GM23338 (cell line): ENCODE measurements at regions not wholly inside any gene's neighbourhood (a gene's known extent, or its start where the extent isn't known, plus 50 kb on each side); places are given as distances from the start of the nearest gene placed in this dataset.

Experiments used
- ATAC-seq: fragments of 200-7000 bp; cut with Tn5 transposase; 3 replicates; pipeline ENCODE4 v1.9.1; 2020
- DNase-seq: peaks from one replicate; pipeline ENCODE4 v3.0.0-alpha.2; 2015; ENCODE audit warnings: low spot score
- H2AFZ ChIP-seq: fragments of 200-600 bp; sonication (generic); 2 replicates; pipeline ENCODE4 v1.8.0; 2016; ENCODE audit warnings: antibody characterized with exemption, mild to moderate bottlenecking, moderate library complexity
- H3F3A ChIP-seq: fragments of 200-600 bp; sonication (generic); replicated peaks from 2 replicates; pipeline ENCODE4 v1.8.0; 2017; ENCODE audit warnings: antibody characterized with exemption, mixed run types, low read depth
- H3K27ac ChIP-seq: fragments of 200-600 bp; sonication (generic); 2 replicates; pipeline ENCODE4 v1.6.1; 2016; ENCODE audit warnings: low read depth
- H3K27me3 ChIP-seq: fragments of 200-600 bp; sonication (generic); 2 replicates; pipeline ENCODE4 v1.8.0; 2016; ENCODE audit warnings: mild to moderate bottlenecking, mixed run types, moderate library complexity; ENCODE audit not compliant: insufficient read depth
- H3K36me3 ChIP-seq: fragments of 200-600 bp; sonication (generic); 2 replicates; pipeline ENCODE4 v1.8.0; 2016; ENCODE audit warnings: mild to moderate bottlenecking; ENCODE audit not compliant: insufficient read depth
- H3K4me1 ChIP-seq: fragments of 200-600 bp; sonication (generic); 2 replicates; pipeline ENCODE4 v1.8.0; 2016; ENCODE audit warnings: mild to moderate bottlenecking, moderate library complexity; ENCODE audit not compliant: insufficient read depth
- H3K4me2 ChIP-seq: fragments of 200-600 bp; sonication (generic); 2 replicates; pipeline ENCODE4 v1.7.1; 2017; ENCODE audit warnings: mixed run types
- H3K4me3 ChIP-seq: fragments of 200-600 bp; sonication (generic); 2 replicates; pipeline ENCODE4 v1.6.1; 2016; ENCODE audit warnings: mixed run types
- H3K79me2 ChIP-seq: fragments of 200-600 bp; sonication (generic); replicated peaks from 2 replicates; pipeline ENCODE4 v1.8.0; 2017; ENCODE audit warnings: mild to moderate bottlenecking; ENCODE audit not compliant: insufficient read depth
- H3K9me2 ChIP-seq: fragments of 200-600 bp; sonication (generic); 2 replicates; pipeline ENCODE4 v1.8.0; 2017; ENCODE audit not compliant: insufficient read depth
- H4K20me1 ChIP-seq: fragments of 200-600 bp; sonication (generic); replicated peaks from 2 replicates; pipeline ENCODE4 v1.8.0; 2017; ENCODE audit warnings: mild to moderate bottlenecking; ENCODE audit not compliant: insufficient read depth
- H3K27ac Mint-ChIP-seq: 2 replicates; pipeline ENCODE4 v1.8.0; 2020; ENCODE audit warnings: inconsistent platforms, mild to moderate bottlenecking, moderate library complexity, mixed read lengths
- H3K27me3 Mint-ChIP-seq: 3 replicates; pipeline ENCODE4 v1.8.0; 2022; ENCODE audit warnings: low read depth, mild to moderate bottlenecking, moderate library complexity, mixed read lengths, inconsistent platforms; ENCODE audit not compliant: insufficient read depth, poor library complexity
- H3K36me3 Mint-ChIP-seq: 3 replicates; pipeline ENCODE4 v1.8.0; 2021; ENCODE audit warnings: low read depth, mild to moderate bottlenecking, inconsistent platforms, moderate library complexity, mixed read lengths
- H3K4me1 Mint-ChIP-seq: 3 replicates; pipeline ENCODE4 v1.8.0; 2020; ENCODE audit warnings: mild to moderate bottlenecking, inconsistent platforms, mixed read lengths
- H3K4me3 Mint-ChIP-seq: 3 replicates; pipeline ENCODE4 v1.8.0; 2021; ENCODE audit warnings: moderate library complexity, mild to moderate bottlenecking, inconsistent platforms, mixed read lengths
- H3K9me3 Mint-ChIP-seq: 3 replicates; pipeline ENCODE4 v1.8.0; 2020; ENCODE audit warnings: moderate library complexity, mild to moderate bottlenecking, inconsistent platforms, mixed read lengths
- CREB1 ChIP-seq: fragments of 250-450 bp; sonication (Bioruptor Pico); IDR thresholded peaks from 2 replicates; pipeline ENCODE4 v1.5.0; 2020; ENCODE audit warnings: low read depth, mild to moderate bottlenecking, moderate library complexity
- JUNB ChIP-seq: IDR thresholded peaks from one replicate; pipeline ENCODE4 v1.6.1; 2016; ENCODE audit warnings: antibody characterized with exemption; ENCODE audit not compliant: unreplicated experiment
- NANOG ChIP-seq: IDR thresholded peaks from 2 replicates; pipeline ENCODE4 v1.6.1; 2016; ENCODE audit warnings: antibody characterized with exemption, borderline replicate concordance
- TF ChIP-seq, protein P1 (sequence below): IDR thresholded peaks from one replicate; pipeline ENCODE4 v1.6.1; 2018; ENCODE audit warnings: antibody characterized with exemption; ENCODE audit not compliant: unreplicated experiment
- TF ChIP-seq, protein P2 (sequence below): fragments of 250-450 bp; sonication (Bioruptor Pico); IDR thresholded peaks from 2 replicates; pipeline ENCODE4 v1.5.0; 2020; ENCODE audit warnings: mild to moderate bottlenecking, moderate library complexity

DNA sequence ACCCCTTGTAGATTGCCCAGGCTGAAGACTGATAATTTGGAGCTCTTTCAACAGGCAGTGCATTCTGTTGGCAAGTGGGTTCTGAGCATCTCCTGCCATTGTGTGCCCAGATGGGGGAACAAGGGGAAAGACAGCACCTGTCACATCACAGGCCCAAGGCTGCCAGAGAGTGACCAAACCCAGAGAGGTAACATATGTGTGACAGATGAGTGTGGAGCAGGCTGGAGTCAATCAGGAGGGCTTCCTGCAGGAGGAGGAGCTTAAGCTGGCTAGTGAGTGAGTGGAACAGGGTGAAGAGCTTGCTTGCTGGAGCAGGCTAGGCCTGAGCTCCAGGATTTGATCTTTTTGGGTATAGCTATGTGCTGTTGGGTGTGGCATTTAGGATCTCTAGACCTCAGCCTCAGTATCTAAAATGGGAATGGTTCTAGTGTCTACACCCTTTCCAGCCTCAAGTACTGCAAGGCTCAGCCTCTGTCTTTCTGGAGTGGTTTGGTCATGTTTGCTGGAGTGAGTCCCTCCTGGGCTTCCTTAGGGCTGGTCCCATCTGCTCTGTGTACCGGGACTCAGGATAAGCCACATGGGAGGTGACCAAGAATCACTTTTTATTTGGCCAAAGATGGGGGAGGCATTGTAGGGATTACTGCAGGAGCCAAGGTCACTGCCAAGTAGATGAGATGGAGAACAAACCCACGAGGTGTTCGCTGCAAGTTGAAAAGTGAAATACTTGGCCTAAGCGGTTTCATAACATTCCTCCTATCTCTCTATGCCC lies 152.4 kb upstream of the TSHZ3 start (continued):
- TF ChIP-seq, protein P1, sequence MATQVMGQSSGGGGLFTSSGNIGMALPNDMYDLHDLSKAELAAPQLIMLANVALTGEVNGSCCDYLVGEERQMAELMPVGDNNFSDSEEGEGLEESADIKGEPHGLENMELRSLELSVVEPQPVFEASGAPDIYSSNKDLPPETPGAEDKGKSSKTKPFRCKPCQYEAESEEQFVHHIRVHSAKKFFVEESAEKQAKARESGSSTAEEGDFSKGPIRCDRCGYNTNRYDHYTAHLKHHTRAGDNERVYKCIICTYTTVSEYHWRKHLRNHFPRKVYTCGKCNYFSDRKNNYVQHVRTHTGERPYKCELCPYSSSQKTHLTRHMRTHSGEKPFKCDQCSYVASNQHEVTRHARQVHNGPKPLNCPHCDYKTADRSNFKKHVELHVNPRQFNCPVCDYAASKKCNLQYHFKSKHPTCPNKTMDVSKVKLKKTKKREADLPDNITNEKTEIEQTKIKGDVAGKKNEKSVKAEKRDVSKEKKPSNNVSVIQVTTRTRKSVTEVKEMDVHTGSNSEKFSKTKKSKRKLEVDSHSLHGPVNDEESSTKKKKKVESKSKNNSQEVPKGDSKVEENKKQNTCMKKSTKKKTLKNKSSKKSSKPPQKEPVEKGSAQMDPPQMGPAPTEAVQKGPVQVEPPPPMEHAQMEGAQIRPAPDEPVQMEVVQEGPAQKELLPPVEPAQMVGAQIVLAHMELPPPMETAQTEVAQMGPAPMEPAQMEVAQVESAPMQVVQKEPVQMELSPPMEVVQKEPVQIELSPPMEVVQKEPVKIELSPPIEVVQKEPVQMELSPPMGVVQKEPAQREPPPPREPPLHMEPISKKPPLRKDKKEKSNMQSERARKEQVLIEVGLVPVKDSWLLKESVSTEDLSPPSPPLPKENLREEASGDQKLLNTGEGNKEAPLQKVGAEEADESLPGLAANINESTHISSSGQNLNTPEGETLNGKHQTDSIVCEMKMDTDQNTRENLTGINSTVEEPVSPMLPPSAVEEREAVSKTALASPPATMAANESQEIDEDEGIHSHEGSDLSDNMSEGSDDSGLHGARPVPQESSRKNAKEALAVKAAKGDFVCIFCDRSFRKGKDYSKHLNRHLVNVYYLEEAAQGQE, result no peak
- TF ChIP-seq, protein P2, sequence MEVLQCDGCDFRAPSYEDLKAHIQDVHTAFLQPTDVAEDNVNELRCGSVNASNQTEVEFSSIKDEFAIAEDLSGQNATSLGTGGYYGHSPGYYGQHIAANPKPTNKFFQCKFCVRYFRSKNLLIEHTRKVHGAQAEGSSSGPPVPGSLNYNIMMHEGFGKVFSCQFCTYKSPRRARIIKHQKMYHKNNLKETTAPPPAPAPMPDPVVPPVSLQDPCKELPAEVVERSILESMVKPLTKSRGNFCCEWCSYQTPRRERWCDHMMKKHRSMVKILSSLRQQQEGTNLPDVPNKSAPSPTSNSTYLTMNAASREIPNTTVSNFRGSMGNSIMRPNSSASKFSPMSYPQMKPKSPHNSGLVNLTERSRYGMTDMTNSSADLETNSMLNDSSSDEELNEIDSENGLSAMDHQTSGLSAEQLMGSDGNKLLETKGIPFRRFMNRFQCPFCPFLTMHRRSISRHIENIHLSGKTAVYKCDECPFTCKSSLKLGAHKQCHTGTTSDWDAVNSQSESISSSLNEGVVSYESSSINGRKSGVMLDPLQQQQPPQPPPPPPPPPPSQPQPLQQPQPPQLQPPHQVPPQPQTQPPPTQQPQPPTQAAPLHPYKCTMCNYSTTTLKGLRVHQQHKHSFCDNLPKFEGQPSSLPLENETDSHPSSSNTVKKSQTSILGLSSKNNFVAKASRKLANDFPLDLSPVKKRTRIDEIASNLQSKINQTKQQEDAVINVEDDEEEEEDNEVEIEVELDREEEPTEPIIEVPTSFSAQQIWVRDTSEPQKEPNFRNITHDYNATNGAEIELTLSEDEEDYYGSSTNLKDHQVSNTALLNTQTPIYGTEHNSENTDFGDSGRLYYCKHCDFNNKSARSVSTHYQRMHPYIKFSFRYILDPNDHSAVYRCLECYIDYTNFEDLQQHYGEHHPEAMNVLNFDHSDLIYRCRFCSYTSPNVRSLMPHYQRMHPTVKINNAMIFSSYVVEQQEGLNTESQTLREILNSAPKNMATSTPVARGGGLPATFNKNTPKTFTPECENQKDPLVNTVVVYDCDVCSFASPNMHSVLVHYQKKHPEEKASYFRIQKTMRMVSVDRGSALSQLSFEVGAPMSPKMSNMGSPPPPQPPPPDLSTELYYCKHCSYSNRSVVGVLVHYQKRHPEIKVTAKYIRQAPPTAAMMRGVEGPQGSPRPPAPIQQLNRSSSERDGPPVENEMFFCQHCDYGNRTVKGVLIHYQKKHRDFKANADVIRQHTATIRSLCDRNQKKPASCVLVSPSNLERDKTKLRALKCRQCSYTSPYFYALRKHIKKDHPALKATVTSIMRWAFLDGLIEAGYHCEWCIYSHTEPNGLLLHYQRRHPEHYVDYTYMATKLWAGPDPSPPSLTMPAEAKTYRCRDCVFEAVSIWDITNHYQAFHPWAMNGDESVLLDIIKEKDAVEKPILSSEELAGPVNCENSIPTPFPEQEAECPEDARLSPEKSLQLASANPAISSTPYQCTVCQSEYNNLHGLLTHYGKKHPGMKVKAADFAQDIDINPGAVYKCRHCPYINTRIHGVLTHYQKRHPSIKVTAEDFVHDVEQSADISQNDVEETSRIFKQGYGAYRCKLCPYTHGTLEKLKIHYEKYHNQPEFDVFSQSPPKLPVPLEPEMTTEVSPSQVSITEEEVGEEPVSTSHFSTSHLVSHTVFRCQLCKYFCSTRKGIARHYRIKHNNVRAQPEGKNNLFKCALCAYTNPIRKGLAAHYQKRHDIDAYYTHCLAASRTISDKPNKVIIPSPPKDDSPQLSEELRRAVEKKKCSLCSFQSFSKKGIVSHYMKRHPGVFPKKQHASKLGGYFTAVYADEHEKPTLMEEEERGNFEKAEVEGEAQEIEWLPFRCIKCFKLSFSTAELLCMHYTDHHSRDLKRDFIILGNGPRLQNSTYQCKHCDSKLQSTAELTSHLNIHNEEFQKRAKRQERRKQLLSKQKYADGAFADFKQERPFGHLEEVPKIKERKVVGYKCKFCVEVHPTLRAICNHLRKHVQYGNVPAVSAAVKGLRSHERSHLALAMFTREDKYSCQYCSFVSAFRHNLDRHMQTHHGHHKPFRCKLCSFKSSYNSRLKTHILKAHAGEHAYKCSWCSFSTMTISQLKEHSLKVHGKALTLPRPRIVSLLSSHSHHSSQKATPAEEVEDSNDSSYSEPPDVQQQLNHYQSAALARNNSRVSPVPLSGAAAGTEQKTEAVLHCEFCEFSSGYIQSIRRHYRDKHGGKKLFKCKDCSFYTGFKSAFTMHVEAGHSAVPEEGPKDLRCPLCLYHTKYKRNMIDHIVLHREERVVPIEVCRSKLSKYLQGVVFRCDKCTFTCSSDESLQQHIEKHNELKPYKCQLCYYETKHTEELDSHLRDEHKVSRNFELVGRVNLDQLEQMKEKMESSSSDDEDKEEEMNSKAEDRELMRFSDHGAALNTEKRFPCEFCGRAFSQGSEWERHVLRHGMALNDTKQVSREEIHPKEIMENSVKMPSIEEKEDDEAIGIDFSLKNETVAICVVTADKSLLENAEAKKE (CRISPR knock-in tag), result no peak

DNA sequence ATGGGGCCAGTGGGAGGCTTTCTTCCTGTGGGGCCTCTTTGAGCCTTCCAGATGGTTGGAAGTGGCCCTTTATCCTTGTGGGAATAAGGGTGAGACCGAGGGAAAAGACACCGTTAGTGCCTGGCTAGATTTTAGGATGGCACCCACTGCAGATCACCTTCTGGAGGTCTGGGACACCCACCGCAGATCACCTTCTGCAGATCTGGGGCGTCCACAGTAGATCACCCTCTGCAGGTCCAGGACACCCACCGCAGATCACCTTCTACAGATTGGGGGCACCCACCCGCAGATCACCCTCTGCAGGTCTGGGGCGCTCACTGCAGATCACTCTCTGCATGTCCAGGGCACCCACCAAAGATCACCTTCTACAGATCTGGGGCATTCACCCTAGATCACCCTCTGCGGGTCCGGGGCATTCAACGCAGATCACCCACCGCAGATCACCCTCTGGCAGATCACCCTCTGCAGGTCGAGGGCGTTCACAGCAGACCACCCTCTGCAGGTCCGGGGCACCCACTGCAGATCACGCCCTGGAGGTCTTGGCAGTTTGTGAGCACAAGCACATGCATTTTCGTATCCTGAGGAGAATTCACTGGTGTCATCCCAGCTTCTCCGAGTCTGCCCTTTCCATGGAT lies 153.4 kb upstream of the TSHZ3 start:
- no peaks in the 10 kb centered on the region for H3K27me3 ChIP-seq
- no peaks in the 10 kb centered on the region for H4K20me1 ChIP-seq
- Mint-ChIP-seq H3K27me3 (peaks cover 7% of the 10 kb centered on the region), H3K36me3 (no peaks in the 10 kb centered on the region), H3K4me1 (peaks cover 6% of the 10 kb centered on the region), H3K27ac (no peak overlapping the region), H3K4me3 (no peak overlapping the region), H3K9me3 (0 out of 3 replicates have a peak, but pooled peaks cover 3% of the 10 kb centered on the region)
- H3K4me3 ChIP-seq, result no peak overlapping the region
- no peak overlapping the region for H3K4me2 ChIP-seq
- no peaks in the 10 kb centered on the region for H3K4me1 ChIP-seq
- H3K9me2 ChIP-seq, result peaks cover 8% of the 10 kb centered on the region; the same call in 1 of the 2 replicates
- H3K36me3 ChIP-seq, result no peaks in the 10 kb centered on the region
- H3K79me2 ChIP-seq, result no peaks in the 10 kb centered on the region
- no peaks in the 10 kb centered on the region for H3F3A ChIP-seq
- DNase-seq, result no peak
- TF ChIP-seq JUNB (no peak), CREB1 (no peak), NANOG (no peak)
- no peak overlapping the region for H2AFZ ChIP-seq
- no peak overlapping the region for H3K27ac ChIP-seq
- ATAC-seq, result no peak
